Thymus (tissue), 11 donors: ENCODE measurements at regions not wholly inside any gene's neighbourhood (a gene's known extent, or its start where the extent isn't known, plus 50 kb on each side); places are given as distances from the start of the nearest gene placed in this dataset.
A peak's percentile ranks its signal among the peaks of the same experiment; 100 is the strongest.

ENCODE experiments used
- DNase-seq, 9 donors: peaks; one replicate each; pipeline ENCODE4 v3.0.0-alpha.2; 2013; ENCODE audit warnings: low spot score in 9 of 9, low read depth in 6 of 9, missing footprints in 1 of 9
- H3K27ac ChIP-seq, 2 donors: one replicate each; pipeline ENCODE4 v1.5.1; 2013; ENCODE audit warnings: control low read depth in 1 of 2, low read depth in 1 of 2, low read length in 1 of 2, mild to moderate bottlenecking in 1 of 2, moderate library complexity in 1 of 2
- H3K27me3 ChIP-seq, 2 donors: one replicate each; pipeline ENCODE4 v1.5.1; 2013; ENCODE audit warnings: low read length in 1 of 2; ENCODE audit not compliant: control insufficient read depth in 2 of 2, insufficient read depth in 1 of 2
- H3K36me3 ChIP-seq, 2 donors: one replicate each; pipeline ENCODE4 v1.5.1; 2013; ENCODE audit warnings: low read length in 1 of 2, mild to moderate bottlenecking in 1 of 2, moderate library complexity in 1 of 2; ENCODE audit not compliant: control insufficient read depth in 2 of 2, insufficient read depth in 2 of 2
- H3K4me1 ChIP-seq, 2 donors: one replicate each; pipeline ENCODE4 v1.5.1; 2013; ENCODE audit warnings: low read length in 2 of 2; ENCODE audit not compliant: control insufficient read depth in 2 of 2, insufficient read depth in 2 of 2
- H3K4me3 ChIP-seq, 2 donors: one replicate each; pipeline ENCODE4 v1.5.1; 2013; ENCODE audit warnings: low read length in 2 of 2, control low read depth in 1 of 2, mild to moderate bottlenecking in 1 of 2
- H3K9me3 ChIP-seq, 2 donors: one replicate each; pipeline ENCODE4 v1.5.1; 2013; ENCODE audit warnings: low read length in 1 of 2, mild to moderate bottlenecking in 1 of 2; ENCODE audit not compliant: control insufficient read depth in 2 of 2, insufficient read depth in 1 of 2
- WGBS: extraction: QIAGEN DNeasy Blood & Tissue Kit; methylation state at CpG from one replicate; pipeline ENCODE4 v1.1.7; 2013; 5-methylcytosine and 5-hydroxymethylcytosine counted together
- donor health status: healthy.

GRCh38 chr3:144142151-144142840 lies 170.7 kb downstream of the DIPK2A start:
- Histone ChIP-seq H3K9me3 (no peaks in the 10 kb centered on the region), H3K36me3 (no peaks in the 10 kb centered on the region), H3K27me3 (no peaks in the 10 kb centered on the region), H3K4me3 (no peak overlapping the region), H3K27ac (peak overlapping the region; percentile 61 to 82), H3K4me1 (peaks cover 0 to 3% of the 10 kb centered on the region in 2 donors)
- 93% methylated on average over 5 of the region's 5 CpGs for WGBS
- peak in 3 of 9 donors; percentile 1 to 26 (median 11) for DNase-seq

DNA sequence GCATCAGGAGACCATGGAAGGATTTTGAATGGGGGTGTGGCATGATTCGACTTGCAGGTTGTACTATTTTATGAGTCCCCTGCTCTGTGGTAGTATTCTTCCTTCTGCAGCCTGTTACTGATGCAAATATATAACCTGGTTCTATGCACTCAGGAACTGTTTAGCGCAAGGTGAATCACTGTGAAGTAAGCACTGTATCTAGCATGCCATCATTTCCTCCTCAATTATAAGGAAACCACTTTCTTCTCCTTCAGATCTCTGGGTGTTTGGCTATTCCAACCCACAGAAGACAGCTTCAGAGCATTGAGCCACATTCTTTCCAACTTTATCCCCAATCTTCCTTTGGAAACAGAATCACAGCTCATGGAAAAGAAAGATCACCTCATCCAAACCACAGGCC lies 176.7 kb downstream of the DIPK2A start:
- no peaks in the 10 kb centered on the region for H3K9me3 ChIP-seq
- H3K4me3 ChIP-seq, result no peak overlapping the region
- no peaks in the 10 kb centered on the region for H3K36me3 ChIP-seq
- H3K4me1 ChIP-seq, result no peaks in the 10 kb centered on the region
- H3K27me3 ChIP-seq, result no peaks in the 10 kb centered on the region
- WGBS, result 95% methylated on average over 2 of the region's 2 CpGs
- no peak overlapping the region for H3K27ac ChIP-seq
- DNase-seq, result no peak

DNA sequence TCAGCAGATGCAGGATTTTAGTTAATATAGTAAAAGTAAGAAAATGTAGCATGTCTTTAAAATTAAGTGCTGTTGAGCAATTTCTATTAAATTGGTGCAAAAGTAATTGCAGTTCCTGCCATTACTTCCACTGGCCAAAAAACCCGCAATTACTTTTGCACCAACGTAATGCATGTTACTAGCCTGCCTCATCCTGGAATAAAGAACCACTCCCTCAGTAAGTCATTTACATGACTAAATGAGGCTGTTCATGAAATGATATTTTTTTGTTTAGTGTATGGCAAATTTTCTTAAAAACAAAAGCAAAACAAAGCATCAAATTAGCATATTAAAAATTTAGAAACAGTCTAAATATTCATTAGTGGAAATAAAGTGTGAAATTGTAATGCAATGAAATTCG lies 180.4 kb downstream of the DIPK2A start:
- Histone ChIP-seq H3K4me3 (no peak overlapping the region), H3K27ac (no peak overlapping the region), H3K4me1 (no peaks in the 10 kb centered on the region), H3K27me3 (no peaks in the 10 kb centered on the region), H3K9me3 (no peaks in the 10 kb centered on the region), H3K36me3 (no peaks in the 10 kb centered on the region)
- no peak for DNase-seq
- WGBS, result 97% methylated on average over 3 of the region's 3 CpGs

DNA sequence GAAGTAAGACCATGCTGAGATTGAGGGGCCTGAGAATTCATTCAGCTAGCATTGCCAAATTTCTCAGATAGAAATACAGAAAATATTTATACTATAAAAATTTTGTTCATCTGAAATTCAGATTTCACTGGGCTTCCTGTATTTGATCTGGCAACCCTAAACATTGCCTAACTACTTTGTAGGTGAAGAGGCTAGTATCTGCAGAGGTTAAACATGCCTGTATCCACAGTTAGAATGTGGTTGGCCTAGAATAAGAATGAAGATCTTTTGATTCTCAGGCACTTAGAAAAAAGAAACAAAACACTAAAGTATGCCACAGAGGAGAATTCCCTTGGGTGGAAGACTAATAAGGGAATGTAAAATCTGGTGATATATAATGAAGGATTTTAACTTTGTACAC lies 189.0 kb downstream of the DIPK2A start:
- Histone ChIP-seq H3K9me3 (no peaks in the 10 kb centered on the region), H3K27ac (no peak overlapping the region), H3K4me3 (no peak overlapping the region), H3K27me3 (no peaks in the 10 kb centered on the region), H3K4me1 (no peaks in the 10 kb centered on the region), H3K36me3 (no peaks in the 10 kb centered on the region)
- no peak for DNase-seq

DNA sequence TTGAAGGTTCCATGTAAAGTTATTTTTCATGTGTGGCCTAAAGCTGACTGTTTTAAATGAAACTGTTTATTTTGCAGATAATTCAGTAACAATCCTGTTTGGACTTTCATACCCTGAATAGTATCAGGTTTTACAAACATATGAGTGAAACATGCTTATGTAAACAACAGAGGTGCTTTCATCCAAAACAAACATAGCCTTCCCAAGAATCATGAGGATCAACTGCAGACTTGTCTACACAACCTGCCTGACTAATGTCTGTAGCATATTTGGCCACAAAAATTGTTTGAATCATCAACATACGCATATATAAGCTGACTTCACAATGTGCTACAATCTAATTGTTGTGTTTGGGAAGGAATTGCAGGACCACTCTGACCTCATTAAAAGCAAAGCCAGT lies 190.4 kb downstream of the DIPK2A start:
- H3K27me3 ChIP-seq, result no peaks in the 10 kb centered on the region
- H3K36me3 ChIP-seq, result no peaks in the 10 kb centered on the region
- H3K9me3 ChIP-seq, result no peaks in the 10 kb centered on the region
- H3K4me3 ChIP-seq, result no peak overlapping the region
- no peak for DNase-seq
- no peaks in the 10 kb centered on the region for H3K4me1 ChIP-seq
- H3K27ac ChIP-seq, result no peak overlapping the region
- 97% methylated on average over 1 of the region's 1 CpG for WGBS

DNA sequence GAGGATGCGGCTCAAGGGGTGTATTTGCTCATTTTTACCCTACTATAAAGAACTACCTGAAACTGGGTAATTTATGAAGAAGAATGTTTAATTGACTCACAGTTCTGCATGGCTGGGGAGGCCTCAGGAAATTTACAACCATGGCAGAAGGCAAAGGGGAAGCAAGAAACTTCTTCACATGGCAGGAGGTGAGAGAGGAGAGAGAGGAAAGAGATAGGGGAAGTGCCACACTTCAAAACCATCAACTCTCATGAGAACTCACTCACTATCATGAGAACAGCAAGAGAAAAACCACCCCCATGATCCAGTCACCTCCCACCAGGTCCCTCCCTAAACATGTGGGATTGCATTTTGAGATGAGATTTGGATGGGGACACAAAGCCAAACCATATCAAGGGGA lies 192.7 kb downstream of the DIPK2A start:
- Histone ChIP-seq H3K27ac (no peak overlapping the region), H3K4me3 (no peak overlapping the region), H3K27me3 (no peaks in the 10 kb centered on the region), H3K36me3 (no peaks in the 10 kb centered on the region), H3K4me1 (no peaks in the 10 kb centered on the region), H3K9me3 (no peaks in the 10 kb centered on the region)
- no peak for DNase-seq
- WGBS, result 95% methylated on average over 1 of the region's 1 CpG

GRCh38 chr3:144165482-144165881 lies 193.9 kb downstream of the DIPK2A start:
- Histone ChIP-seq H3K27ac (no peak overlapping the region), H3K4me3 (no peak overlapping the region), H3K27me3 (no peaks in the 10 kb centered on the region), H3K36me3 (no peaks in the 10 kb centered on the region), H3K9me3 (no peaks in the 10 kb centered on the region), H3K4me1 (no peaks in the 10 kb centered on the region)
- DNase-seq, result no peak
- WGBS, result 89% methylated on average over 2 of the region's 2 CpGs

DNA sequence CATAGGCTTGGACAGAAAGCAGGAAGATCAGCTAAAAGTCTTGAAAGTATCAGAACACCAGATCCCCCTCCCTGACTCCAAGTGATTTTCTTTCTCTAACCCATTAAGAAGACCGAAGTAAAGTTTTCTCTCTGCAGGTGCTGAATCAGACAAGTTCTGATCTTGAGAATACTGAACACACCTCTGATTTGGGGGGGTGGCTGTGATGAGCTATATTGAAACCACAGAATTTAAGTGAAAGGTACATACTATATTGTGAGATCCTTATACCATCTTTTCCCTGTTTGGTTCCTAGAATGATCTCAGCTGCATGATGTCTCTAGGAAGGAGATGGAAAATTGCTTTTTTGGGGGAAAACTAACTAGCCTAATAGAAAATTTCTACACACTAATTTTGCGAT lies 196.0 kb downstream of the DIPK2A start:
- no peaks in the 10 kb centered on the region for H3K27me3 ChIP-seq
- H3K4me3 ChIP-seq, result no peak overlapping the region
- no peaks in the 10 kb centered on the region for H3K36me3 ChIP-seq
- H3K9me3 ChIP-seq, result no peaks in the 10 kb centered on the region
- 96% methylated on average over 2 of the region's 2 CpGs for WGBS
- H3K27ac ChIP-seq, result no peak overlapping the region
- H3K4me1 ChIP-seq, result no peaks in the 10 kb centered on the region
- DNase-seq, result no peak

GRCh38 chr3:144173491-144173890 lies 201.9 kb downstream of the DIPK2A start:
- H3K27me3 ChIP-seq, result no peaks in the 10 kb centered on the region
- no peak for DNase-seq
- no peaks in the 10 kb centered on the region for H3K36me3 ChIP-seq
- H3K9me3 ChIP-seq, result peaks cover 0 to 6% of the 10 kb centered on the region in 2 donors
- H3K27ac ChIP-seq, result no peak overlapping the region
- H3K4me1 ChIP-seq, result no peaks in the 10 kb centered on the region
- WGBS, result 95% methylated on average over 1 of the region's 1 CpG
- H3K4me3 ChIP-seq, result no peak overlapping the region
